CD4-positive, alpha-beta T cell treated with Interleukin-15 for 1 hour (primary cell): ENCODE measurements at regions not wholly inside any gene's neighbourhood (a gene's known extent, or its start where the extent isn't known, plus 50 kb on each side); places are given as distances from the start of the nearest gene placed in this dataset.

Source experiments
- DNase-seq: peaks from one replicate; pipeline ENCODE4 v3.0.0-alpha.2; 2020

DNA sequence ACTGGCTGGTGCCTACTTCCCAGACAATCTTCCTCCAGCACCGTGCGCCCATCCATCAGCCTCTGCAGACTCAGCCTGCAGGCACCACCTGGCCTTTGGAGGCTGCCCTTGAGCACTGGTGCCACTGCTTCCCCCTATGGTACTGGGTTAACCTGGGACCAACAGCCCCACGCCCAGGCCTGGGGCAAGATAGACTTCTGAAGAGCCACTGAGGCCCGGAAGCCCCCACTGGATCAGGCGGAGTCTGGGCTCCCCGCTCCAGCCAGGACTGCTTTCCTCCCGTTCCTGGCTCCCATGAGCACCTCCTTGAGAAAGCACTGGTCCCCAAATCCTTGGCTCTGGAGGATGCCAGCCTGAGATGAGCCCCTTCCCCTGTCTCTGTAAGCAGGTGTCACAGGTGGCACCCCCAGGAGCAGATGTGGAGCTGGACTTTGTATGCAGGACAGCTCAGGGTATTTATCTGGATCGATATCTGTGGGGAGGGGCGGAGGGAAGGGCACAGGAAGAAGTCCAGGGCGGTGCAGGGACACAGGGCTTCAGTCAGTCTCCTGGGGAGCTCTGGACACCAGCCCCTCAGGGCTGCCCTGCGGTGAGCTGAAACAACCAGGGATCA is 206.5 kb upstream of the PPP2R2D start:
- DNase-seq: no peak

DNA sequence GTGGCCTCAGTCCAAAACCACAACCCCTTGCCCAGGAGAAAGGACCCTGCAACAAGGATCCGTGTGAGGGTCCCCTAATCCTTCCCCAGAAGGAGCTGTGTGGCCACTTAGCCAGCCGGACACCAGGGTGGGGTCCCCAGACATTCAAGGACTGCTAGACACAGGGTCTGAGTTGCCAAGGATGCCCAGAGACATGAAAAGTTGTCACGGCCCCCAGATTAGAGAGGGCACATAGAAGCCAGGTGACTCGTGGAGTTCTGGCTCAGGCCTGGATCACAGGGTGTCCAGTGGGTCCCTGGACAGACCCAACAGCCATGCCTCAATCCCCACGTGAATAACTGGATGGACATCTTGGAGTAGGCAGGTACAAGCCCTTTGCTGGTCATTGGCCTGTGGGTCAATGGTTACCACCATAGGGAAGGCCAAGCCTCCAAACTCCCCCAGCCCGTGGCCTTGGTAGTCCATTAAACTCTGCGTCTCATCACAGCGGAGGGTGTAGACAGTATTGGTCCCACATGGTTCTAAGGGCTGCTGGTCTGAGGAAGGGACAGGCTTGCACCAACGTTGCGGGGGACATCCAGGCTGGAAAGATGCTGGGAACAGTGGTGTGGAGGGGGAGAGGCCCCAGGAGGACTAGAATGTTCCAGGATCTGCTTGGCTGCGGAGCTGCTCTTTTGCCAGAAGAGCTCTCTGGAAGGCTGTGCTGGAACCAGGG is 205.9 kb upstream of the PPP2R2D start:
- DNase-seq: no peak

DNA sequence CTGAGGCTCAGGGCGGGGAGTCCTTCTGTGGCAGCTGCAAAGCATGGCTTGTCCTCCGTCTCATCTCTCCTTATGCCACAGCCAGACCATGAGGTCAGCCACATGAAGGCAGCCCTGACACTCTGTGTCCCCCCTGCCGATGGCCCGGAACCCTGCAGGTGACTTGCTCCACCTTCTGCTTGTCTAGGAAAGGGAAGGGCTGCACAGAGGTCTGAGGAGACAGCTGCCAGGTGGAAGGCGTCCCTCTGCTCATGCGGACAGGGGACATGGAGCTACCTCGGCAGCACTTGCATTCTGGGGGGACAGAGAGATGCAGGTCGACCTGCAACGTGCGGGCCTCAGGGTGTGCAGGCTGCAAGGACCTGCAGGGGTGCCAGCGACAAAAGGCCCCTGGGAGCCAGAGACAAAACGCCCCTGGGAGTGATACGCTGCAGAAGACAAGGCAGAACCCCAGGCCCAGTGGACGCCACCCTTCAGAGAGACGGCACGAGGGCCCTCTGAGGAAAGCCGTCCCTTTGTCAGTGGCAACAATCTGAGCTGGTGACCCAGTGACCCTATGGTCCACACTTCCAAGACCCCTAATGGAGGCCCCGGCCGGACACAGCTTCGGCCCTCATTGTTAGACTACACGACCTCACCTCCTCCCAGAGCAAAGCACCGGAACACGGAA is 205.2 kb upstream of the PPP2R2D start:
- no peak for DNase-seq

DNA sequence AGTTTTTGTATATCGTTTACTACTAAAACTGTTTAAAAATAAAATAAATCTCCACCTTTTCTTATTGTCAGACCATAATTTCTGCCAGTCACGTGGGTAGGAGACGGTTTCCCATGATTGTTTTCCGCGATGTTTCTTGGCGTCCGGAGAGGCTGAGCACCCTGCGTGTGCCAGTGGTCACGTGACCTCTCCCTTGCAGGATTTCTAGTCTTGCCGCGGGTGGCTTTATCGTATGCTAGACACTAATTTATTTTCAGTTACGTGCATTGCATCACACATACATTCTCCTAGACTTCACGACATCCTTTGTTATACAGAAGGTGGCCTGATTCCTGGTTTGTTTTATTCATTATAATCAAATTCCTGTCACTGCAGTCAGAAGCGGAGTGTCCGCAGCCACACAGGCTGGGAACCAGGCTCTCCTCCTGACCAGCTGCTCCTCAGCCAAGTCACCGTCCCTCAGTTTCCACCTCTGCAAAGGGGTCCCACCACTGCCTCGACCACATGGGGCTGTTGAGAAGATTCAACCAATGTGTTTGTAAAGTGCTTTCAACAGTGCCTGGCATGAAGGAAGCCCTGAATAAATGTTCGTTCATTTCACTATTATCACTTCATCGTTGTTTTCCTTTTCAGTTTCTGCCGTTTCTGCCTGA is 203.2 kb upstream of the PPP2R2D start:
- DNase-seq: no peak

DNA sequence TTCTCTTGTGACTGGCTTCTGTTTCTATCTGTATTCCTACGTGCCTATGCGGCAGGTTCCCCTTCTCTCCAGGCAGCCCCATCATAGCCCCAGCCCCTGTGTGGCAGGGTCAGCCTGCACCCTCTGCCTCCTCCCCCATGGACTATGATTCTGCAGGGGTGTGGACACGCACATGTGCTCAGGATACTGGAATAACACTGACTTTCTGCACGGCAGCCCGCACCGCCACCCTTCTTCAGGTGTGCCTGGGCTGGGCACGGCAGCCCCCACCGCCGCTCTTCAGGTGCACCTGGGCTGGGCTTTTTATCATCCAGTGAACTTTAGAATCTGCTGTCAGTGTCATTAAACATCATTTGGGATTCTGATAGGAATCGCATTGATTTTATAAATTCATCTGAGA is 202.6 kb upstream of the PPP2R2D start:
- no peak for DNase-seq

DNA sequence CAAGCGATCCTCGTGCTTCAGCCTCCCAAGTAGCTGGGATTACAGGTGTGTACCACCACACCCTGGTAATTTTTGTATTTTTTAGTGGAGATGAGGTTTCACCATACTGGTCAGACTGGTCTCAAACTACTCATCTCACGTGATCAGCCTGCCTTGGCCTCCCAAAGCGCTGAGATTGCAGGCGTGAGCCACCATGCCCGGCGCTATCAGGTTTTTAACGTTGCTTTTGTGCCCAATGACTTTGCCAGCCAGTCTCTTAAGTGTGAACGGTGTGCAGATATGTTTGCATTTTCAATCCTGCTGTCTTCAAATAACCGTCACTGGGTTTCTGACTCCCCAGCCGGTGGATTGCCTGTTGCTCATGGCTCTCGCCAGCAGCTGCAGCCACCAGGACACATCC is 201.8 kb upstream of the PPP2R2D start:
- no peak for DNase-seq

DNA sequence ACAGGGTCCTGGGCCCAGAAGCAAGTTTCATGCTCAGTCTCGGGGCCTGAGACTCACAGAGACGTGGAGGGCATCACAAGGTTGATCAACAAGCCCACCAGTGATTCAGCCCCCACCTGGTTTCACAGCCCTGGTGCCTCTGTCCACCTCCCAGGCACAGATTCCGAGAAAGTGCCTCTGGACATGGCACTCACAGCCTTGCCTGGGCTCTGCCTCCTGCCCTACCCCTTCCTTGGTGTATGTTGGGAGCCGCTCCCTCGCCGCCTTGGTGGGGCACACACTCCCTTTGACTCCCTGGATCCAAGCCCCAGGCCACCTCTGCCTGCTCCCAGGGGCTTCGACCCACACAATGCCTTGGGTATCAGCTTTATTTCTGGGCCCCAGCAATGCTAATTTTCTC is 200.8 kb upstream of the PPP2R2D start:
- no peak for DNase-seq

DNA sequence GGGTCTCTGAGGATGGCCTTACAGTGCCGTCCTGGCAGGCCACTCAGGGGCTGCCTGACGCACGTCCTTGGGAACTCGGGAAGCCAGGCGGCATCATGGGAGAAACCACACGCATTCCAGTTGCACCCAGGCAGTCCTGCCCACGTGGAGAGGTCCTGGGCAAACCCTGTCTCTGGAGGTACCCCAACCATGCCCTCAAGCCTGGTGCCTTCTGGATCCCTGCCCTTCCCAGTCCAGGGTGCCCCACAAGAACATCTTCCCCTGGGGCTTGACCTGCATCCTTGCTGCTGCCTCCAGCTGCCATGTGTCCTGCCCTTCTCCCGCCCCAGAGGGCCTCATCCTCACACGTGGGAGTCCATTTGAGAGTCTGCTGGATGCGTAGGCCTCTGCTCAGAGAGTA is 200.3 kb upstream of the PPP2R2D start:
- no peak for DNase-seq

DNA sequence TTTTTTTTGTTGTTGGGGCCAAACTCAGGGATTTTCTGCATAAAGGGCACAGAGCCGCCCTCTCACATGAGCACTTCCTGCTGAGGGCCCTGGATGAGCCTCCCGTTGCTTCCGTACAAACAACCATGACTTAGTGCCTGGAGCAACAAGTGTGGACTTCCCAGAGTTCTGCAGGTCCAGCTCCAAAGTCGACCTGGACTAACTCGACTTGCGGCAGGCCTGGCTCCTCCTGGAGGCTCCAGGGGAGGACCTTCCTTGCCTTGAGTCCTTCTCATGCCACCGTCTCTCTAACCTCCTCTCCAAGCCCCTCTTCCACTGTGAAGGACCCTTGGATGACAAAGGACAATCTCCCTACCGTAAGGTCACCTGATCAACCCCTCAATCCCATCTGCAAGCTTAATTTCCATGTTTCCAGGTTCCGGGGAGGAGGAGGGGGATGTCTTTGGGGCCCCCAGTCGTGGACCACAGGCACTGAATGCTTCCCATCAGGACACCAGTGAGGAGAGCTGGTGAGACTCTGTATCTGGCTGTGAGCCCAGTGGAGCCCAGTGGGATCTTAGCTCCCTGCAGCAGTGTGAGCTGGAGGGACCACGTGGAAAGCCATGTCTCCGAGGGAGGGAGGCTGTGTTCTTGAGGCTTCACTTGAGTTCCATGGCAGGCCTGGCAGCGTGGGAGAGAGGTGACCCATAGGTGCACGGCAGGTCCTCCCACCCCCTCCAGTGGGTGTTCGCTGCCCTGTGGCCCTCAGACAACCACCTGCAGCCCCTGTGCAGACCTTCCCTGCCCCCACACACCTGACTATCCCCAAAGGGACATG is 199.5 kb upstream of the PPP2R2D start:
- no peak for DNase-seq

DNA sequence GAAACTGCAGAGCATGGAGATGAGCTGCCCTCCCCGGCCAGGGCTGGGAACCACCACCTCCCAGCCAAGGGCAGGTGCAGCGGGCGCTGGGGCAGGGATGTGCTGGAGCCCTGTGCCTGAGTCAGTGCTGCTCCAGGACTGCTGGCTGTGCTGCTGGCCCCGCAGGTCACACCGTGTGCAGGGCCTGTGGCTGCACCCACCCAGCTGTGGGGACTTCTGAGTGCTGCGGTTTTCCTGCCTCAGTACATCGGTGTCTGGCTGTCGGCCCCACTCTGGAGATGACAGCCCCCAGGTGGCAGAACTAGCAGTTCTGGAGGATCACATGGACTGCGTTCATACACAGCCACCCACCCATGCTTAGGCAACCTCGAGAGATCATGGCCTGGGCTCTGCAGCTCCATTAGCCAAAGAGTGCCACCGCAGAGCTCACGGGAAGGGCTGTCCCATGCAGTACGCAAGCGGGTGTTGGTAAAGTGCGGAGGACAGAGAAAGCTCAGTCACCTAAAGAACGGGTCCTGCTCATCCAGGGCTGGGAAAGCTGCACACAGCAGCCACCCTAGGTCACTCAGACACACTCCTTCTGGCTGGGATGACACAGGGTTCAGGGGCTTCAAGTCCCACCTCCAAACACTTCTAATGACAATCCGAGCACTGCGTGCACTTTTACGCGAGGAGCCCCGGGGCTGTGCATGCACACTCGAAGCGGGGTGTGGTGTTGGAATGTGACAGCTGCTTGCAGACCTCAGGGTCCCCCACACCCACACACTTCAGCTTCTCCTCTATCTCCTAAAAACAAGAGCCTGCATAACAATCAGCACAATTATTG is 198.1 kb upstream of the PPP2R2D start:
- DNase-seq: no peak

DNA sequence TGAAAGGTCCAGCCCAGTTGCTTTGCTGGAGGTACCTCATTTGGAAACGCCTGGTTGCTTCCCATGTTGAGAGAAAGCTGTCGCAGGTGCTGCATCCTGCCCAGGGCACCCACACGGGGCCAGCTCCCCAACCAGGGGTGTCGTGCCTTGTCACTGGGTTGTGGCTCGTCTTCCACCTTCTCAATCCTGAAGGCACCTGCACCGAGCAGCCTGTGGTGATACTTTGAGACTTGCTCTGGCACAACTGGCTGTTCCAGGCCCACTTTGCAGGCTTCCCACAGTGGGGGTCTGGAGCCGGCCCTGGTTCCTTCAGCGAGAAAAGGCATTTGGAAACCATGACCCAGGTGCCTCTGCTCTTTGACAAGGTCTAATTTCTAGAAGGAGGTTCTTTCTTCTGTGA is 197.3 kb upstream of the PPP2R2D start:
- DNase-seq: no peak

DNA sequence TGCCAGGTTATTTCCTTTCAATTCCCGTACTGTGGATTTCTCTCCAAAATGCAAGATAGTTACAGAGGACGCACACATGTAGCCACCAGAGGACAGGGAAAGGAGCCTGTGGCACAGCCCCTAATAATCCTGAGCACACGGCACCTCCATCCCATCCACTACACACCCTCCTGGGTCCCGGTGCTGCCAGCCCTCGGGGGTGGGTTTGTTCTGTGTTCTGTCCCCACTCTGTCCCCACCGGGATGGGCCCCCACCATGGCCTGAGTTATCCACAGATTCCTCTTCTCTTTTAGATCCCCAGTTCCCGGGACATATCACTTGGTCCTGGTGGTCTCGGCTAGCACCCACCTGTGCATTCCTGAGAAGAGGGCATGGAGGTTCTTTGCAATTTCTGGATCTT is 196.9 kb upstream of the PPP2R2D start:
- no peak for DNase-seq

DNA sequence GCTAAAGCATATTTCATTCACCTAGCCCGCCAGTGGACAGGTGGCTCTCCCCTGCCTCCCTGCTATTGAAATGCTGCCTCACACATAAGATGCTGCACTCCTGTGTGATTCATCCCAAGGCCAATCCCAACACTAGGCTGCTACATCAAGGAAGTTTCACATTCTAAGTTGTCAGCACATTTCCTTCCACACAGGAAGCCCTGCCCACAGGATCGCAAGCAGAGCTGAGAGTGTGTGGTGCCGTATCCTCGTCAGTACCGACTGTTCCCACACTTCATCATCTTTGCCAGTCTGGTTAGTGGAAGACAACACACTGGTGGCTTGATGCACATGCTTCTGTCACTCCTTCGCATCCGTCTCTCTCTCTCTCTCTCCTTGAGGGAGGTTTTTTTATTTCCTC is 194.3 kb upstream of the PPP2R2D start:
- no peak for DNase-seq

DNA sequence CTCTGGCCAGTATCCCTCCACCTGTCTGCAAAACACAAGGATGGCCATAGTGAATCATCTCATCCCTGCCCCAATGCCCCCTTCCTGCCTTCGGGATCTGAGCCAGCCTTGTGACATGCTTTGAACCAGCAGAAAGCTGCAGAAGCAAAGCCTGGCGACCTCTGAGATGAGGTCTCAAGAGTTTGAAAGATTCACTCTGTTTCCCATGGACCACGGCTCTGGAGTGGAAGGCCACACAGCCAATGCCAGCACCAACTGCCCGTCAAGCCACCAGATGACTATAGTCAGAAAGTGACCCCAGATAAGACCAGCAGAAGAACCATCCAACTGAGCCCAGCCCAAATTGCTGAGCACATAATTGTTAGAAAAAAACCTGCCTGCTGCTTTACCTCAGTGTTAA is 193.9 kb upstream of the PPP2R2D start:
- DNase-seq: no peak

DNA sequence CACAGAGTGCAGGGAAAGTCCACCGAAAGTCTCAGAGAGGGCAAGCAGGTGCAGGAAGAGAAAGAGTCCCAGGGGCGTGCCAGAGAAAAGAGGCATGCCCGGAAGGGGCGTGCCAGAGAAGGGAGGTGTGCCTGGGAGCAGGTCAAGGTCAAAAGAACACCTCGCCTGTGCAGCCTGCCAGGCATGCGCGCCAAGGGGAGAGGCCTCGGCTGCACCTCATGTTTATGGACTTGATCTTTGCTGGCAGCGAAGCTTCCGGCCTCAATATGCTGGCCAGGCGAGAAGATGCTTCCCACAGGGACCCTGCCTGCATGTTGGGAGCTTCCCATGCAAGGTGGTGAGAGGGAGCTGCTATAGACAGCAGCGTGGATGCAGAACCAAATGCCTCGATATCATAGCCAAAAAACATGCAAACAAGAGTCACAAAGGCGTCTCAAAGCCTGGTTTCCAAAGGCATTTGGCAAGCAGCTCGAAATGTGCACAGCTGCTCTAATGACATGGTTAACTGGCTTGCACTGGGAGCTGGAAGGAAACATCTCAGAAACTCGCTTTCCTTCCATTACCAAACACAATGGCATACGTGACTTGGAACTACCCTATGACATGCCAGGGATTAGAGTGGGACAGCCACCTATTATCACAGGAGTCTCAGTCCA is 192.5 kb upstream of the PPP2R2D start:
- DNase-seq: no peak

DNA sequence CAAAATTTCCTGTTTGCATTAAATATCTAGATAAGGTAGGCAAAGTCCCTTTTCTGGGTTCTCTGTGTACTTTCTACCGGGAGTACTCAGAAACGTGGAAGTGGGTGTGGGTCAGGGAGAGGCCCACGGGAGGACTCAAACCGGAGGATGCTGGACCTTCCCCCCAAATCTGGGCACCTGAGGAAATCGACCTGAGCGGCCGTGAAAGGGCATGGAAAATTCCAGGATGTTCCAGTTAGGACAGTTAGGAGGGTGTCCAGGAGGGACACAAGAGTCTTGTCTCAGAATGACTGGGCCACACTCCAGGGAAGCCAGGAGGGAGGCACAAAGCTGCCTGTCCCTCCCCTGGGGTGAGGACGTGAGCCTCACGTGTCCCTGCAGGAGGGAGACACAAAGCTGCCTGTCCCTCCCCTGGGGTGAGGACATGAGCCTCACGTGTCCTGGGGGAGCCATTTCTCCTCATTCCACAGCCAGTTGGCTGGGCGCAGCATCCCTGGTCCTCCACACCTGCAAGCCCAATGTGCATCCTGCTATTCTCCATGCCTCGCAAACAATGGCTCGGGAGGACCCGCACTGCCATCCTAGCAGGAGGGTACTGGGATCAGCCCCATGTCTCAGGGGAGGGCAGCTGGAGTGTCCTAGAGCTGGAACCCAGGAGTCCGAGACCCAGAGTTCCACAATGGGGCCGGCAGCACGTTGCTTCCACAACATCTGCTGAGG is 190.5 kb upstream of the PPP2R2D start:
- DNase-seq: no peak

DNA sequence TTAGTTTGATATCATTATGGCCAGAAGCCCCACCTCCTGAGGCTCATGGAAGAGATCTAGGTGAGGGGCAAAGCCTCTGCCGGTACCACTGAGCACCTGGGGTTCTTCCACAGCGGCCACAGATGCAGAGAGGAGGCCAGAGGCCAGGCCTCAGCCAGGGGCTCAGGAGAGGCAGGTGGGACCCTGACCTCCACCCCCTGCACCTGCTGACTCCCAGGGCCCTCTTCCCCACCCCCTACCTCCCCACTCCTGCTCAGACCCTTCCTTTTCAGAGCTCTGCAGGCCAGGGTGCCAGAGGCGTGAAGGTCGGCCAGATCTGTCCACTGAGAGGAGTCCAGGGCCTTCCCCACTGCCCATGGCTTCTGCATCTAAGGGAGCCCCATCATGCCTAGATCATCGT is 178.7 kb upstream of the PPP2R2D start:
- DNase-seq: no peak

DNA sequence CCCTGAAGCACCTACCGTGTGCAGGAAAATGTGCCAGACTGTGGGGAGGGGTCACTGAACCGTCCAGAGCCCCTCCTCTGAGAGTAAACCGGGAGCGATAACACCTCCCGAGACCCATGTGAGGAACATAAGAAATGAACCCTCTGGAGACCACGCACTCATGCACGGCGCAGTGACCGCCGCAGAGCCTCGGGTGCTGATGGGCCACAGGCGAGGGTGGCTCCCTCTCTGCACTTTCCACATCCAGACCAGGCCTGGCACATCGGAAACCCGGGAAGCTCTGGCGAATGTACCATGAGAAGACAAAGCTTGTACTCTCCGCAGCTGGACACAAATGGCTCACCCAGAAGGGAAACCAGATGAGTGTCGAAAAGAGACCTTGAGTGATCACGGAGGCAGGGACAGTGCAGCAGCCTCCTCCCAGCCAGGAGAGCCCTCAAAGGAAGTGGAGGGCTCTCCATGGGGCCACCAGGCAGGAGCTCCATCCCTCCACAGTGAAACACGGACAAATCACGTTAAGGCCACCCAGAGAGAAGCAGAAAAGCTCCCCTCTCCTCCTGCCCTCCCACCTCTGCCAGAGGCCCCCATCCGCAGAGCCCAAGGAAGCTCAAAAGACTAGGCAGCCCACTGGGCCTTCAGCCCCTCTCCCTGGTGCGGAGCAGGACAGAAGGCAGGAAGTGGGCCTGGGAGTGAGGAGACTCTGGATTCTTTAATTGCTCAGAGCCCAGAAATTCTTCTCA is 178.1 kb upstream of the PPP2R2D start:
- DNase-seq: no peak

DNA sequence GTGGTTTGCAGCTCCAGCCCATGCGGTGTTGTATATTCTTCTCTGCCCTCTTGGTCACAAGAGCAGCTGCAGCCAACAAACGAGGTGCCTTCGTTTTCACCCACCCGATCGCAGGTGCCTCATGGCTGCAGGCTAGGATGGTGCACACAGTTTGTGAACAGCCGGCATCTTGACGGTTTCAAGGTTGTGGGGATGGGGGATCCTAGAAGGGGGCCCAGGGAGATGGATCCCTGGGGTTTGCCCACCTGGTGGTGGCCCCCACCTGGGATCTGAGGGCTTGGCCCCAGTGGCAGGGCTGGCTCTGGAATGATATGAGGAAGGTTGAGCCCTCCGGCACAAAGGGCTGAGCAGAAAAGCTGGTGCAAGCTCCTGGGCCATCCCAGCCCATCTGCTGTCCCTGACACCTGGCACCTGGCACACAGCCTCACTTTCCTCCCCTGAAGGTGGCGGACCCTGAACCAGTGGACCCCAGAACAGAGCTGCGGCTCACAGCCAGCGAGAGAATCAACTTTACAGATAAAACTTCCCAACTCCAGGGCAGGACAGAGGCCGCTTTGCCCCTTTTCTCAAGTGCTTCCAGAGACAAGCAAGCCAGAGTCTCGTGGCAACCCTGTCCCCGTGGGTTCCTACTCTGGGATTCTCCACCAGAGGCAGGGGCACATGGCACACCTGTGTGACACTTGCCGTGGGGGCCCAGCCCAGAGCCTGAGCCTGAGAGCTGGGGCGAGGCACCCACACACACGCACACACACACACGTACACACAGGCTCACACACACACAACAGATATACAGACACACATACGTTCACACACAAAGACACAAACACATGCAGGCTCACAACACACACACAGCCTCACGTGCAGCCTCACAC is 177.3 kb upstream of the PPP2R2D start:
- no peak for DNase-seq
